Dermis microvascular lymphatic vessel endothelial cell (primary cell): ENCODE measurements at regions not wholly inside any gene's neighbourhood (a gene's known extent, or its start where the extent isn't known, plus 50 kb on each side); places are given as distances from the start of the nearest gene placed in this dataset.
"Not testable (repeated sequence)": the region's sequence is repeated elsewhere in the genome, so short reads cannot be mapped to it uniquely, and the experiment has no call there.

Experiments used
- DNase-seq, 2 donors: peaks; one replicate each; pipeline versions ENCODE4 v3.0.0 to v3.0.0-alpha.2; 2010; ENCODE audit warnings: low read depth in 2 of 2

DNA sequence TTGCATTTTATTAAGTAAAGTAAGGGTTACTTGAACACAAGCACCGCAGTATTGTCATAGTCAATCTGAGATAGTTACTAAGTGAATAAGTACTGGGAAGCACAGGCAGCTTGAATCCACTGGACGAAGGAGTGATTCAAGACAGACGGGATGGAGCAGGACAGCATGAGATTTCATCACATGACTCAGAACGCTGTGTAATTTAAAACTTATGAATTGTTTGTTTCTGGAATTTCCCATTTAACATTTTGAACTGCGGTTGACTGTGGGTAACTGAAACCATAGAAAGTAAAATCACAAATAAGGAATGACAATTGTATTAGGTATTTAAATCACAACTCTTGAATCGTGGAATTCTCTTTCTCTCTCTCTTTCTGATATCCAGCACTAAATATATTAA lies 1630.4 kb upstream of the SEL1L start:
- no peak for DNase-seq

DNA sequence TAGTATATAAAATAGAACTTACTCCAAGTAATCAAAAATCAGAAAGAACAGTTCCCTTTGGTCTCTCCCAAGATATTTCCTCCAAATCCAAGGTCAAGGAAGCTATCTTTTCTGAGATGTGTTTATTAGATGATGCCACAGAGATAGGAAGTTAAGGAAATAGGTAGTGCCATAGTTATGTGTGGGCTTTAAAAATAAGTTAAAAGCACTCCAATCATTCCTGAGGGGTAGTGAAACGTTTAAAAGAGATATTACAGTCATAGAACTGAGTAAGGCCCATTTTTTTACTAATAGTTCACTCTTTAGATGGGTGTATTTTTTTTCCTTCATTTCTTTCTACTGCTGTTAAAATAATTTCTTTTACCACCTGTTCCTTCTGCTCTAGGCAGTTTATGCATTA lies 1630.9 kb upstream of the SEL1L start:
- DNase-seq, result no peak

DNA sequence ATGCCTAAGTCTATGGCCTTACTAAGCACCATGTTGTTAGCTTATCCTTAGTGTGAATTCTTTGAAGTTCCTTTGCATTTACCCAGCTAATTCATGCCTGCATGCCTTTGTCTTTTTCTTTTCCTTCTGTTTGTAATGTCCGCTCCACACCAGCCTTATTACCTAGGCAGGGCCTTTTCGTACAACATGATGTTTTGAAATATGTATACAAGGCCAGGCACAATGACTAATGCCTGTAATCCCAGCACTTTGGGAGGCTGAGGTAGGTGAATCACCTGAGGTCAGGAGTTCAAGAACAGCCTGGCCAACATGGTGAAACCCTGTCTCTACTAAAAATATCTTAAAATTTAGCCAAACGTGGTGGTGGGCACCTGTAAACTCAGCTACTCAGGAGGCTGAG lies 1636.5 kb upstream of the SEL1L start:
- DNase-seq, result no peak

DNA sequence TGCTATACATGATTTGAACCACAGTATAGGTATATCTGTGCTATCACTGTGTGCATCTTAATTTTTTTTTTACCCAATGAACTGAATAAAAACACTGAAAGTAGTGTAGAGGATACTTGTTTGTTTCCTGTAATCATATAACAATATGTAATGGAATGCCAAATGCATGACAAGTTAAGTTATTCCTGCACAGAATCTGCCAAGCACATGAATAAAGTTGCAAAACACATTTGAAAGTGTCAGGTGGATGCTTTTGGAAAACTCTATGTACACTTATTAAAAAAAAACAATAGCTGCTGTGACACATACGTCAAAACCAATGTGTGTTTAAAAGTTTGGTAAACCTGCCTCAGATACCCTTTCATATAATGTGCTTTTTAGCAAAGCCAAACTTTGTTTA lies 1638.1 kb upstream of the SEL1L start:
- DNase-seq, result no peak

DNA sequence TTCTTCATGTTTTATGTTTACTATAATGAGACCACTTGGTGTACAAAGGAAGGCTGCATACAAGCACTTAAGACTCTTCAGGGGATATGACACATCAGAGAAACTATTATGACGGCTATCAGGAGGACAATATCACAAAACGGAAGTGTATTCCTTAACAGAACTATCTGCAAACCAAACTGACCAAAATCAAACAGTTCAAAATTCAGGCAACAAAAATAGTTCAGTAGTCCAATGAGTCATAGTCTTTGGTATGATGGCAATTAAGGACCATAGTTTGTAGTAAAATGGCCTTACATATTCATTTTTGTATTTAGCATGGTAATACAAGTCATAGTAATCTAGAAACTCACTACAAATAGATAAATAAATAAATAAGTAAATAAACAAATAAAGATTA lies 1638.7 kb upstream of the SEL1L start:
- DNase-seq, result no peak

DNA sequence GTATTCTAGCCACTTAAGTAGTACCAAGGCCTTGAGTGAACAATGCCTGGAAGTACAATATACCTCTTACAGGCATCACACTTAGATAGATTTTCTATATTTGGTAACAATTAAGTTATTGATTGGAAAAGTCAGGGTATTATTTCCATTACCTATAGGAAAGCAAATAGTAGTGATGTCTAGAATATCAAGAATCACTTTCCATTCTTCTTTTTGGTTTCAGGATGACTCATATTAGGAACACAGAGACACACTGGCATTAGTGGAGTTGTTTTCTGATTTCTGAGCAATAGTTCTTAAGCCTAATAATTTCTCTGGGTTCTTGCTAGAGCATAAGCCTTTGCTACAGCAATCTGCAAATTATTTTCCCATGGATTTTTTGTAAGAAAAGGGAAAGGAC lies 1640.0 kb upstream of the SEL1L start:
- no peak for DNase-seq

DNA sequence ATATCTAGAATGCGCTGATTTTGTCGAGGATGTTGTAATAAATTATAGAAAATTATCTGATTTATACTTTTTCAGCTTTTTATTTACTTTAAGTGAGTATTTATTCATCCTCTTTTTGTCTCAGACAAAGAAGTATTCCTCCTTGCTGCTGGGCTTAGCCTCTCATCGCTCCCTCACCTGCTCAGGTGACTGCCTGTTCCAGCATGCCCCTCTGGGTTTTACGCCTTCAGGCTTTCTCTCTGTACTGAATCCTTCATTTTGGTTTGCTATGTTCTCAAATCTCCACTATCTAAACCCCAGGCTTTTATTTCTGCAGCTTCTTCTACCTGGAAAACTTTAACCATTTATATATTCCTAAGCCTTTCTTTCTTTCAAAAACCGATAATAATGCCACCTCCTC lies 1650.9 kb upstream of the SEL1L start:
- DNase-seq, result no peak

DNA sequence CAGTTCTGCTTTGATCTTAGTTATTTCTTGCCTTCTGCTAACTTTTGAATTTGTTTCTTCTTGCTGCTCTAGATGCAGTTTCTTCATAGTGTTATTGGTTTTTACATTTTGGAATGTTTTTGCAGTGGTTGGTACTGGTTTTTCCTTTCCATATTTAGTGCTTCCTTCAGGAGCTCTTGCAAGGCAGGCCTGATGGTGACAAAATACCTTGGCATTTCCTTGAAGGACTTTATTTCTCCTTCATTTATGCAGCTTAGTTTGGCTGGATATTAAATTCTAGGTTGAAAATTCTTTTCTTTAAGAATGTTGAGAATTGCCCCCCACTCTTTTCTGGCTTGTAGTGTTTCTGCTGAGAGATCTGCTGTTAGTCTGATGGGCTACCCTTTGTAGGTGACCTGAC lies 1654.7 kb upstream of the SEL1L start:
- DNase-seq, result not testable (repeated sequence)

DNA sequence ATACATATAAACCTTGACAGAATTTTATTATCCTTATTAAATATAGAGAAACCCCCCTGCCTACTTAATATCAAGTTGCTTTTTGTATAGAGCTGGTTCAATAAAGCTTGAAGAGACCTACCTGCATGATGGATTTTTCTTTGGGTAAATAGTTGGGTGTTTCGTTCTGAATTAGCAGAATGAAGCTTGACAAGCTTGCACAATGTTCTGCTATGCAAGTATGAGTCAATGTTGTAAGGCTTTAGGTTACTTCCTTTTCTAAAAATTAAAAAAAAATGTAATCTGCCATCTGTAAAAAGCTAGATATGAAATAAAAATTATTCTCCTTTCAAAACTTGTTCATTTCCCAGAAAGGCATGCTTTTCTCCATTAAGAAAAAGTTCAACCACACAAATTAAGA lies 1662.6 kb upstream of the SEL1L start:
- no peak for DNase-seq

DNA sequence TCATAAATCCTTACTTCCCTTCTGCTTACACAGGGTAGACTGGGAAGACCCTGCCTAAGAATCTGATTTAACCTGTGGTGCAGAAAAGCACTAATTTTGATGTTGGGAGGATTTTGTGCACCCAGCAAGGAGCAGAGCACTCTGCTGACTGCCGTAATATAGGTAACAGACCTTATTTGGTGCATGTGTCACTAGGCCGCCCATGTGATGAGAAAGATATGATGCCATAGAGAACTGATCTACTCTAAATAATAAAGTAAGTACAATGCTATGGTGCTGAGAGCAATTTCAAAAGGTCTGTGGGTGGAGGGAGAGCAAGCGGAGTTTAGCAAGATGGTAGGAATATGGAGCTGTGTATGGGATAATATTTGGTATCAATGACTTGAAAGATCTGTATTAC lies 1663.6 kb upstream of the SEL1L start:
- DNase-seq, result no peak

DNA sequence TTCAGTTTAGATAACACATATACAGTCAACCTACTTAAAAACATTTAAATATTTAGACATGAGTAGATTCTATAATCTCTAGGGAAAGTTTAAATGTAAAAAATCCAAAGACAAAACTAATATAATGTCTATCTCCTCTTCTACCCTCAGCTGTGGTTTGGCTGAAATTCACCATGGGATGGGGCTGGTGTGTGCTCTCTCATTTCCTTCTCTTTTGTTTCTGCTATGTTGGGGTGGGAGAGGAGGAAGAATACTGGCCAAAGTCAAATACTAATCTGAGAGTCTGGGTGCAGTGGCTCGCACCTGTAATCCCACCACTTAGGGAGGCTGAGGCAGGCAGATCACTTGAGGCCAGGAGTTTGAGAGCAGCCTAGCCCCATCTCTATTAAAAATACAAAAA lies 1673.9 kb upstream of the SEL1L start:
- no peak for DNase-seq

DNA sequence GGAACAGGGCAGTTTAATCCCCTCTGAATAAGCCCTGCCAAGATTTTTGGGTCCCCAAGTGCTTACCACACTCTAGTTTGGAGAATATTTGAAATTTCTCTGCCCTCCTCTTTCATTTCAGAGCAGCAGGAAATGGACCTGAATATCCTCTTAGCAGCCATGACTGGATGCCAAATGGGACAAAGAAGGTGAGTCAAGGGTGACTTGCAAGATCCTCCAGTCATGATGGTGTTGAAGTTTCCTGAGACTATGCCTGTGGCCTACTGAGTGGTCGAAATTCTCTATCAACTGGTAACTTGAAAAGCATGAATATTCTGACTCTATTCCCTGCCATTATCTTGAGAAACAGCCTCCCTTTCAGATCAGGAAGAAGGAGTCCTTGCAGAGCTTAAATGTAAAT lies 1674.7 kb upstream of the SEL1L start:
- DNase-seq, result no peak

DNA sequence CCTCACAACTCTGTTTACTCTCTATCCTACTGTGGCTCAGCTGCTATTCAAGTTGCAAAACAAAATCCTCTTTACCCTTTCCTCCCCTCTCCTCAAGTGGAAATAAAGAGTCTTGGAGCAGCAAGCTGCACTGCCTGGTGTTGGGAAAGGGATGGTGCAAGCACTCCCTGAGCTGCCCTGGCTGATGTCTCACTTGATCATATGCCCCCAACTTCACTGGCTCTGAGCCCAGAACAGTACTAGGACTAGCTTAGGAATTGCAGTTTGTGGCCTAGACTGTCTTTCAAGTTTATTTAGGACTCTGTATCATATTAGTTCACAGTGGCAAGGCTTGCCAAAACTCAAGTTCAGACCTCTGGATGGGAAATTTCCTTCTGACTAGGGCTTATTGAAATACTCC lies 1683.8 kb upstream of the SEL1L start:
- DNase-seq, result no peak

DNA sequence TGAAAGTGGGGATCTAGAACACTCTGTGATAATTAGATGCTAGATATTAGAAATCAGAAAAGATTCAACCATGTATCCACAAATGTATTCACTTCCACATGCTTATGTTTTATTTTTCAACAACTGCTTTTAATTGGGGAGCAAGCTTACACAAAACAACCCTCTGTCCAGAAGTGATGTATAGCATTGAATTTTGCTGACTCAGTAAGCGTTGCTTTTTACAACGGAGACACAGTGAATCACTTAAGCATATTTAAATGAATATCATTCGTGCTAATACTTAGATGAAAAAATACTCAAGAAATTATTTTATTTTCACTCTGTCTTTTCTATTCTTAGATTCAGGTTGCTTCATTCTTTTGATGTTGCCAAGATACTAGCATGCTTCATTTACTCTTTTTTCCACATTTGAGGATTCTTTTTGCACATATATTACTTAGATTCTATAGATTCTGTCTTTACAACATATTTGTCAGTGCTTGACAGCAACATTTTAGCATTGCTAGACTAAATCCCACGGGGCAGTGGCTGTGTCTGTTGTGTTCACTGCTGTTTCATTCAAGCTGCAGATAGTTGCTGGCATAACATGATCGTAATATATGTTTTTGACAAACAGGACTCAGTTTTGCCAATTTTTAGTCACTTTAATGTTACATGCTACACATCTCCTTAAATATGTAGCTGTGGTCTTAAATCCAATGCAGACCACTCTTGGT lies 1714.4 kb upstream of the SEL1L start:
- DNase-seq, result no peak

DNA sequence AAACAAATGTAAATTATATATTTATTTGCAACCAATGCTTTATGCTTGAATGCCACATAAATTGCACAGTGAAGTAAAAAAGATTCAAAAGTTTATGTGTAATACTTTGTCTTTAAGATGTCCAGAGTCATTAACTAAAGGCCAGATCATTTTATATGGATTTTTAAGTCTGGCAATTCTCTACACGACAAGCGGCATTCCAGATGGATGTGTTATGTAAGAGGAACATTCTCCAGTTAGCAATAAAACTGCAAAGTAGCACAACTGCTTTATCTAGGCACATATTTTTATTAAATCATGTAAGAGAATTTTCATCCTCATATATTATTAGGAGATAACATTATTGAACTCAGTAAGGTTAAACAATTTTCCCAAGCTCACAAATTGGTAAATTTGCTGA lies 1717.7 kb upstream of the SEL1L start:
- DNase-seq, result no peak

DNA sequence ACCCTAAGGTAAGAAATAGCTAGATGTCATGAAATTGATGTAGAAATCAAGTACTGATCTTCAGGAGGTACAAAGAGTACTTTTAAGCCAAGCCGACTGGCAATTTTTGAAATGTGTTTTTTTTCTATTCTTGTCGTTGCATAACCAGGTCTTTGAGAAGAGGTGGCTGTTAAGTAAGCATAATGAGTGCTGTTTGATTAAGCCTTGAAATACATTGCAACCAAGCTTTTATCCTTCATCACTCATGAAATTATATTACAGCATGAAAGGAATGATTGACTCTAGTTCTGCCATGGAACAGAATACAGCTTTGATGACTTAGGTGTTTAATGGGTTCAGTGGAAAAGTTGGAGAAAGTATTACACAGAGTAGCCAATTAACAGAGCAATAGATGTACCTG lies 1720.2 kb upstream of the SEL1L start:
- no peak for DNase-seq

DNA sequence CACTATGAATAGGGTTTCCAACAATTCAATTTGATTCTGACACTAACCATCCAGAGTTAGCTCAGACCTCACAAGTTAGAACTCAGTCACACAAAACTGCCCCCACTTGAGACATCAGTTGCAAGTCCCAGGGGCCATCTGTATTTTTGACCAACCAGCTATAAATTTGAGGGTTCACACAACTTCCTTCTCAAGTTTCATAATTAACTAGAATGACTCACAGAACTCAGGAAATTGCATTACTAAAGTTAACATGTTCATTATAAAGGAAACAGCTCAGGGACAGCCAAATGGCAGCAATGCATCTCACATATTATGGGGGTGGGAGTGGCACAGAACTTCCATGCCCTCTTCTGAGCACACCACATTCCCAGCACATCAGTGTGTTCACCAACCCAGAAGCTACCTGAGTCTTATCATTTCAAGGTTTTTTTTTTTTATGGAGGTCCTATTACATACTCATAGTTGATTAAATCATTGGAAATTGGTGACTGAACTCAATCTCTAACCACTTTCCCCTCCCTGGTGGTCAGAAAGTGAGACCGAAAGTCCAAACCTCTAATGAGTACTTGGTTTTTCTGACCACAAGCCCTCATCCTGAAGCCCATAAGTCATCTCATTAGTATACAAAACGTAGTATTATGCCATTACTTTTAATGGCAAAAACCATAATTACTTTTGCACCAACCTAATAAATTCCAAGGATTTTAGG lies 1721.5 kb upstream of the SEL1L start:
- no peak for DNase-seq

DNA sequence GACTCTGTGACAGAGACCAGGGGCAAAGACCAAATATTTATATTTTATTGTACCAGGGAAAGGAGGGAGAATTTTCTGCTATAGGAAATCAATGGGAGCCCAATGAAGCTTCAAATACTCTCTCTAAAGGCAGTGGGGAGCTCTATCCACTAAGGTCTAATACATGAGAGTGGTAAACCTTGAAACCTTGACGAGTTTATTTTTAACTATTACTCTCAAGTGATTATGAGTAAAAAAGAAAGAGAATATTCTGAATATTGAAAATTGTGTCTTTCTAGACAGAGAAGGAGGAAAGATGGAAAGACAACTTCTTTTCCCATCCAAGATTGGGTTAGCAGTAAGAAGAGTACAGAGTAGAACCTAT lies 1722.1 kb upstream of the SEL1L start:
- no peak for DNase-seq

DNA sequence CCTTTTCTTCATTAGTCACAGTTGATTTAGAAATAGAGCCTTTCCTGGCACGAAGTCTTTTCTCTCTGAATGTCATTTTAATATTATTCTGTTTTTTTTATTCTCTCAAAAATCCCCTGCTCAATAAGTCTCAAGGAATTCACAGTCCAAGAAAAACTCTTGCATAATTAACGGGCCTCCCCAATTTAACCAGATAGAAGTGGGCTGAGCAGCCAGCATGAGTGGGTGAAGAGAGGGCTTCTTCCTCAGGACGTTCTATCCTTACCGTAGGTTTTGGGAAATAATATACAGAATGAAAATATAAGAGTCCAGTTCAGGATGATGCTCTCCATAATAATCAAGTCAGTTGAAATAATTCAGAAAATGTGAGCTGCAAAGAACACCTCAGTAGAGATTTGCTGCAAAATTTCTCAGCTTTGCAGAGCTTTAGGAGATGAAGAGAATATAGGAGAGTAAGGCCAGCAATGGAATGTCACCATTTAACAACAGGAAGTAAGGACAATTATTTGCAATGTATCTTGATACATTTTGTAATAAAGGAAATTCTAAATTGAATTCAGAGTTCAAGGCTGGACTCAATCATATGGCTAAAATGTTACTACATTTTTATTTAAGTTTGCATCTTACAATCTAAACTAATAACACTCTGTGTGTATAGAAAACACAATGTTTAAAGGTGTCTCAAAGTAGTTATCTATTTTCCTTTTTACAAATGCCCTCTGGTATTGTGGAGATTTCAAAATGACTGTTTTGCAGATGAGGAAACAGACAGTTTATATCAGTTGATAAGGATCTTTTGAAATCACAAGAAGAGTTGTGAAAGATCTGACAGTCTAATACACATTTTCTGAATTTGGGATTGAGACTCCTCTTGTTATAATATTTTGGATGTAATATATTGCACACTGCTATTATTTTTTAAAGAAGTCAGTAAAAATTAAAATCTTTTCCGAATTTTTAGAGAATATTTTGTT lies 1724.1 kb upstream of the SEL1L start:
- no peak for DNase-seq

DNA sequence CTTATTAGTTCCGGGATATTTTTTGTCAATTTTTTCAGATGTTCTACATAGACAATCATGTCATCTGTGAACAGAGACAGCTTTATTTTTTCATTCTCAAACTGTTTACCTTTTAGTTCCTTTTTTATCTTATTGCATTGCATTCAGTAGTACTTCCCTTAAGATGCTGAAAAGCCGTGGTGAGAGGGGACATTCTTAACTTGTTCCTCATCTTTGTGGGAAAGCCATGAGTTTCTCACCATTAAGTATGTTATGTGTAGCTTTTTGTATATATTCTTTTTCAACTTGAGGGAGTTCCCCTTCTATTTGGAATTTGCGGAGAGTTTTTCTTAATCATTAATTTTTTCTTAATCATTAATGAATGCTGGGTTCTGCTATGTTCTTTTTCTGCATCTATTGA lies 1727.1 kb upstream of the SEL1L start:
- no peak for DNase-seq

DNA sequence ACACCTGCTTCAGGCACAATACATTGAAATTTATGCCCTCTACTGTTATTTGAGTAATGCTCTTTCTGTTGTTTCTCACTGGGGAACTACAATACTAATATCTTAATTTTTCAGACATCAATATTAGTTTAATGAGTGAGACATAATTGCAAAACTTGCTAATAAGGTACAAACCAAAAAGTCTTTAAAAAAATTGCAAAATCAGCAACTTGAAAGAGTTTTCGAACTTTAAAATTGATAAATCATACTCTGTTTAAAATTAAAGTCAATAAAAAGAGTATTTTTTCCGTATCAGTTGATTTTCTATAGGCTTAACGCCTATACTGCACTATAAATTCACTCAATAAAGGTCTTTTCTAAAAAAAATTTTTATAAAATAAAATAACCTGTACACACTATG lies 1735.9 kb upstream of the SEL1L start:
- DNase-seq, result no peak

DNA sequence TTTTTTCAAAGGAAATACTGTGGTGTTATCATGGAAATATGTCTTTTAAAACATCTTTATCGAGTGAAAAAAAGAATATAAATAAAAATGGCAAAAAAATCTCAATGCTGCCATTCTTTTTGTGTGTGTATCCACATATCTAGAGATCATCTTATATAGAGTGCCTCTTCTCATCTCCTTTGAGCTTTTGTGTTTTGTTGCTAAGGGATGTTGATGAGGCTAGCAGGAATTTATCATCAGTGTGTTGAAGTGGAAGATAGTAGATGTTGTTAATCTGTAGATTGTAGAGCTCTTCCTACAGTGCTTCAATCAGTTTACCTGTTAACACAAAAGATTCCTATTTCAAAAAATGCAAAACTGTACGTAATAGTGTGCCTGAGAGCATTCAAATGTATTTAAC lies 1738.0 kb upstream of the SEL1L start:
- no peak for DNase-seq

DNA sequence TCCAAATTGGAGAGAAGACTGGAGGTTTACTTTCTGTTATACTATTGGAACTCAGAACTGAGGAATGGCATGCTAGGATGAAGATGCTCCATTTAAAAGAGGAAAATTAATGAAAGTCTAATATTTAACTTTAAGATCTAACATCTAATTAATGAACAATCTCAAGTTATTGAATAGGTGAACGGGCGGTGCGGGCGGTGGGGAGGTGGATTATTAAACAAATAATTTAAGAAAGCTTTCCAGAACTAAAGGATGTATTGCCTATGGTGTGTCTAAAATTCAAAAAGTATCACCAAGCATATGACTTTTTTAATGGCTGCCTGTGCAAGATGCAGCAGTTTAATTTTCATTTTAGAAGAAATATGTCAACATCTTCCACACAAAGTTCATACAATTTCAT lies 1747.1 kb upstream of the SEL1L start:
- no peak for DNase-seq
